Adrenal gland (tissue), 5 donors: ENCODE measurements at regions not wholly inside any gene's neighbourhood (a gene's known extent, or its start where the extent isn't known, plus 50 kb on each side); places are given as distances from the start of the nearest gene placed in this dataset.

Experiments
- POLR2A ChIP-seq, 2 donors: fragments of 450-650 bp; IDR thresholded peaks; one replicate each; pipeline ENCODE4 v1.6.1; 2017; ENCODE audit warnings: antibody characterized with exemption in 2 of 2, mild to moderate bottlenecking in 2 of 2, moderate library complexity in 1 of 2
- TF ChIP-seq, protein P1 (sequence below), 6 experiments: fragments of 450-650 bp in 4 of 6; fragments of 200-600 bp in 2 of 6; sonication (generic) in 1 of 6; IDR thresholded peaks; 1 replicate in 5 of 6; 2 replicates in 1 of 6; pipeline versions ENCODE4 v1.5.1 to v1.8.0; 2016 to 2021; ENCODE audit warnings: antibody characterized with exemption in 6 of 6, mild to moderate bottlenecking in 2 of 6, moderate library complexity in 1 of 6
- donor health status: DM: no; HTN: no; CAD: no.

DNA sequence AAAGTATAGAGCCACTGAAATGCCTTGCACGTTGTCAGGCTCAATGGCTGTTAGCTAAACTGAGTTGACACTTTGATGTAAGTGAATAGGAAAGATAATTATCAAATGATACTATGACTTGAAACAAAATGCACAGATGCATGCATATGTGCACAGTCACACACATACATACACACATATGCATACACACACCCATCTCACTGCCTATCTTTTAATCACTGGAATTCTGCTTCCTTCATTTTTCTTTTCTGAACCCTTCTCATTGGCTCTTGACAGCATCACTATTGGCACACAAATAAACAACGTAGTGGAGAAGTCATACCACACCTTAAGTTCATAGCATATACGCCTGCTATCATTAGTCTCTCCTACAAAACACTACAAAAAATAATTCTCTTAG, 154.9 kb upstream of the NCKAP5 start:
- TF ChIP-seq, protein P1, sequence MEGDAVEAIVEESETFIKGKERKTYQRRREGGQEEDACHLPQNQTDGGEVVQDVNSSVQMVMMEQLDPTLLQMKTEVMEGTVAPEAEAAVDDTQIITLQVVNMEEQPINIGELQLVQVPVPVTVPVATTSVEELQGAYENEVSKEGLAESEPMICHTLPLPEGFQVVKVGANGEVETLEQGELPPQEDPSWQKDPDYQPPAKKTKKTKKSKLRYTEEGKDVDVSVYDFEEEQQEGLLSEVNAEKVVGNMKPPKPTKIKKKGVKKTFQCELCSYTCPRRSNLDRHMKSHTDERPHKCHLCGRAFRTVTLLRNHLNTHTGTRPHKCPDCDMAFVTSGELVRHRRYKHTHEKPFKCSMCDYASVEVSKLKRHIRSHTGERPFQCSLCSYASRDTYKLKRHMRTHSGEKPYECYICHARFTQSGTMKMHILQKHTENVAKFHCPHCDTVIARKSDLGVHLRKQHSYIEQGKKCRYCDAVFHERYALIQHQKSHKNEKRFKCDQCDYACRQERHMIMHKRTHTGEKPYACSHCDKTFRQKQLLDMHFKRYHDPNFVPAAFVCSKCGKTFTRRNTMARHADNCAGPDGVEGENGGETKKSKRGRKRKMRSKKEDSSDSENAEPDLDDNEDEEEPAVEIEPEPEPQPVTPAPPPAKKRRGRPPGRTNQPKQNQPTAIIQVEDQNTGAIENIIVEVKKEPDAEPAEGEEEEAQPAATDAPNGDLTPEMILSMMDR (IDR thresholded peaks at IDR 0.05), result no peak
- TF ChIP-seq POLR2A (IDR thresholded peaks at IDR 0.05), result no peak
